GM18867 (cell line): ENCODE measurements at regions not wholly inside any gene's neighbourhood (a gene's known extent, or its start where the extent isn't known, plus 50 kb on each side); places are given as distances from the start of the nearest gene placed in this dataset.
"Not testable (repeated sequence)": the region's sequence is repeated elsewhere in the genome, so short reads cannot be mapped to it uniquely, and the experiment has no call there.

ENCODE experiments used
- ATAC-seq: cut with Tn5 transposase; IDR thresholded peaks from one replicate; pipeline ENCODE4 v1.9.1; 2021; ENCODE audit warnings: mild to moderate bottlenecking, moderate library complexity; ENCODE audit not compliant: unreplicated experiment

DNA sequence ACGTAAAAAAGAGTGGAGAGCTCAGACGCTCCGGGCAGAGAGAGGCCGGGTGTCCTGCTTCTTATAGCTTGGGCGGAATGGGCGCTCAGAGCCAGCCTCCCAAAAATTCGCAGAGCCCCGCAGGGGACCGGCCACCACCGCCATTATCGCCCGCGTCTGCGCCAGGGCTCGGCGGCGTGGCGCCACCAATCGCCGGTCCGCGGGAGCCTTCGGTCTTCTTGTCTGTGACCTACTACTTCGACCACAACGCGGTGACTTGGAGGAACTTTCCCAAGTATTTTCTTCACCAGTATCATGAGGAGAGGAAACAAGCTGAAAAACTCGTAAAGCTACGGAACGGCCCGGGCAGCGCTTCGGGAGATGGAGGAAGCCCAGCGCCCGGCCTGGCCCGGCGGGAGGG is 1138.1 kb upstream of the CHAC2 start:
- ATAC-seq, result no peak

DNA sequence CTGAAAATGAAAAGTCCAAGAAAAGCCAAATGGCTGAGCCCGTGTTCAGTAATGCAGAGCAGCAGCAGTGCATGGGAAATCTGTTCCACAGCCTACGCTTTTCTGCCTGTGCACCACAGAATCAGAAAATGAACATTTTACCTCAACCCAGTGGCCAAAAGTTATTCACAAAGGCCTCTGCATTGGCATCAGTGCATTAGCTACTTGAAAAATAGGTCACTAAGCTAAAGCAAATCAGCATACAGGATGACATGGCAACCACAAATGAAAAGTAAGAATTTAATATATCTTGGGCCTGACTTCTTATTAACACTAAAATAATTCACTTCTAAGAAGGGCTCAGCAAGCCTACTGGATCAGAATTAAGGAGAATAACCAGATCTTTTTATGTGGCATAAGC is 1145.3 kb upstream of the CHAC2 start:
- no peak for ATAC-seq

DNA sequence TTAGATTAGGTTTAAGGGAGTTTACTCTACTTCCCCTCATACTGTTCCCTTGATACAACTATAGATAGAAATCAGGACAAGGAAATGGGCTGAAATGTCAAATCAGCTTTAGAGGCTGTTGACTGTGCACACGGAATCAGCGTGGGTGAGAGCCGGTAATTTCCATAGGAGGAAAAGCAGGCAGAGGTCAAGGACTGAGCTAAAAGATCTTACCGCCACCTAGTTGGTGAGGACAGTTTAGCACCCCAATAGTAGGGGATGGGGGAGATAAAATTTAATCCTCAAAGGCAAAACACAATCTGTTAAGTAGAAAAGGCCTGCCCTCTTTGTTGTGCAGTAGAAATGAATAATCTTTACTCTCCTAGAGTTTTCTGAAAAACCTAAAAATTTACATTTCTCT is 1154.5 kb upstream of the CHAC2 start:
- no peak for ATAC-seq

DNA sequence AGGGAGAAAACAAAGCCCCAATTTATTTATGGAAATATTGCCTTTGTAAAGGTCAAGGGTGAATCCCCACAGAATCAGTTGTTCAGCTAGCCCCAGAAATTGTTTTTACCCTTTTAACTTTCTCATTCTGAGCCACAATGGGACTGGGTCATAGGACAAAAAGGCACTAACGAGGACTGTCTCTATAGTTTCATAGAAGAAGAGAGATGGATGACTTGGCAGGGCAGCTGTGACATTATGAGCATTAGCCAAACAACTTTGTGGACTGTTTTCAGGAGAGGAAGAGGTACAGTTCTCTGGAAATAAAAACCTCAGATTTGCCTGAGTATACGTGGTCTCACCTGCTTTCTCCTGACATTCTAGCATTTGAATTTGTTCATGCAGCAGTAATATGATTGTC is 1155.8 kb upstream of the CHAC2 start:
- ATAC-seq, result no peak

DNA sequence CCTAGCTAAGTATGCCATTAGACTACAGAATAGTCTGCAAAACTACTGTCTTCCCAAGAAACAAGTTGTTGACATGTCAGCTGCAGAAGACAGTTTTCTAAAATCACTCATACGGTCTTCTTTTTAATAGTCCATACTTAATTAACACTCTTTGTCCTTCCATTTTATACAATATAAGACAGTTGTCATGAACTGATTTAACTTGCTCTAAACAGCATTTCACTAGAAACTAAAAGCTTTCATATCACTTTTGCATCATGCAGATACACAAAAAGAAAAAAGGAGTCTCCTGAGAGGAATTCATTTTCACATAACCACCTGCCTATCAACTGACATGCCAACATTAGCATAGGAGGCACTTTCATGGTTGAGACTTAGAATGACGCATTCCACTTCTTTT is 1159.6 kb upstream of the CHAC2 start:
- no peak for ATAC-seq

DNA sequence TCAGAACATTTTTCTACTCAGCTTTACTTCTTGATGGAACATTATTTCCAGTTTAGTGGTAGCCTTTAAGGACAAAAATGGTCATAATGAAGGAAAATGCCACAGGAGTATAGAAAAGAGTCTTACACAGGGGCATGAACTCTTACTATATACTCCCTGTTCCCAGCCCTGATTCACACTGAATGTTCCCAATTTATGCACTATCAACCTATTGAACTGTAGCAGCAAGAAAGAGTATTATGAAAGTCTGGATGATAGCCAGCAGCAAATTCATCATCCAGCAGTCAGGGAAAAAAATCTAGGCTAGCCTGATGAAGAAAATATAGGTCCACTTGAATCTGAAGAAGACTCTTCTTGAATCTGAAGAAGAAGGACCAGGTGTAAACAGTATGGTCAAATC is 1170.3 kb upstream of the CHAC2 start:
- no peak for ATAC-seq

DNA sequence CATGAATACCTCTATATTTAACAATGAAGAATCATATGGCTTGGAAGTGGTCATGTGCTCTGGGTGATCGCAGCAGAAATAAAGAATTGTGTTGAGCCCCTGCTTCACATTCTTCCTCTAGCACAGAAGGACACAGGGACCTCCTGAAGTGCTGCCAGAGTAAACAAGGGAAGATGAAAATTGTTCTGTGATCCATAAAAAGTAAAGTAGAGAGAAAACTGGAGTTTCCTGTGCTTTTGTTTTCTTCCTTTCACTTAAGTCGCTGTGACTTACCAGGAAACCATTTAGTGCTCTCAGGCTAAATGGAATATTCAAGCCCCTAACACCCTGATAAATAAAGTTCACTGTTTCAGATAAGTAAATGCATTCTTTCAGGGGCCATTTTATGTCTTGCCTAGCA is 1173.6 kb upstream of the CHAC2 start:
- ATAC-seq, result no peak

DNA sequence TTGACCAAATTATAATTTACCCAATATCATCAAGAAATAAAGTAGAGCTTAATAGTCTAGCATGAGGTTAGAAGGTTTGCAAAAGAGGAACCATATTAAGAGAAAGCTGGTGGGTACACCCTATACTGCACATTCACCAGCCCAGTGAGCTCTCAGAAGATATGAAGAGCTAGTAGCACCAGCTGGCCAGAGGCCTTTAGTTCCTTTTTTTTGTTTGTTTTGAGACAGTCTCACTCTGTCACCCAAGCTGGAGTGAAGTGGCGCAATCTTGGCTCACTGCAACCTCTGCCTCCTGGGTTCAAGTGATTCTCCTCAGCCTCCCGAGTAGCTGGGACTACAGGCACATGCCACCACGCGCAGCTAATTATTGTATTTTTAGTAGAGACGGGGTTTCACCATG is 1183.5 kb upstream of the CHAC2 start:
- not testable (repeated sequence) for ATAC-seq

DNA sequence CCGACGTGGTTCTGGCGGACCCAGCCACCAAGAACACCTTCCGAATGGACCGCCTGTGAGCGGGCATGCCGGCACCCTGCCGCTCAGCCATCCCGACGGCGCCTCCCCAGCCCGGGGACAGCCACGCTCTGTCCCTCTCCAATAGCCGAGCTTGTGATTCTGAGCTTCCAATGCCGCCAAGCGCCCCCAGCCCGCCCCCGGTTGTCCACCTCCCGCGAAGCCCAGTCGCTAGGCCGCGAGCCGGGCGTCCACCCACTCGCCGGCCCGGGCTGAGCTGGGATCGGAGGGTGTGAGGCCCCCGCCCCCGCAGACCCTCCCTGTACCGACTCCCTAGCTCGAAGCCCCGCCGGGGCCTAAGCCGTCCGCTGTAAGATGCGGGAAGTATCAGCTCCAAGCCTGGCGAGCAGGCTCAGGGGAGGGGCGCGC is 1195.1 kb upstream of the CHAC2 start:
- ATAC-seq, result no peak

DNA sequence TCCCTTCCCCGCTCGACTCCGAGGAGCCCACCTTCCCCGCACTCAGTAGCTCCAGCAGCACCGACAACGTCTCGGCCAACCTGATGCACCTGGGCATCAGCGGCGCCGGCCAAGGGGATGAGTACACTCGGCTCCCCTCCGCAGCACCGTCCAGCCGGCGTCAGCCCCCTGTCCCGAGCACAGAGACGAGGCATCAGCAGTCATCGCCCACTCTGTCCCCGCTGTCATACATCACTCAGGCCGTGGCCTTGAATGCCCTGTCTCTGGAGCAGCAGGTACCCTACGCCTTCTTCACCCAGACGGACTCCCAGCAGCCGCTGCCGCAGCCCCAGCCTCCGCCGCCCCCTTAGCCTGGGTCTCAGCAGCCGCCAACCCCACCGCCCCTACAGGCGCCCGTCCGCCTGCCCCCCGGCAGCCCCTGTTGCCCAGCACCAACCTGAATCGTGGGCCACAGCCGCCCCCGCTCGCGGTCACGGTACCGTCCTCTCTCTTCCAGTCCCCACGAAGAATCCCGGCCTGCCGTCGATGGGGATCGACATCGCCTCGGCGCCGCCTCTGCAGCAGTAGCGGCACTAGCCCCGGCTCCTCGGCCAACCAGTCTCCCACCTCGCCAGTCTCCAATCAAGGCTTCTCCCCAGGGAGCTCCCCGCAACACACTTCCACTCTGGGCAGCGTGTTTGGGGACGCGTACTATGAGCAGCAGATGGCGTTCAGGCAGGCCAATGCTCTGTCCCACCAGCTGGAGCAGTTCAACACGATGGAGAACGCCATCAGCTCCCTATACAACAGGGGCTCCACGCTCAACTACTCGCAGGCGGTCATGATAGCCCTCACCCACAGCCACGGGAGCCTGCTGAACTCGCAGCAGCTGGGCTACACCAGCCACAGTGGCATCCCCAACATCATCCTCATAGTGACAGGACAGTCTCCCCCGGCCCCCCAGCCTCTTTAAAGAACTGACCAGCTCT is 1195.9 kb upstream of the CHAC2 start:
- no peak for ATAC-seq

DNA sequence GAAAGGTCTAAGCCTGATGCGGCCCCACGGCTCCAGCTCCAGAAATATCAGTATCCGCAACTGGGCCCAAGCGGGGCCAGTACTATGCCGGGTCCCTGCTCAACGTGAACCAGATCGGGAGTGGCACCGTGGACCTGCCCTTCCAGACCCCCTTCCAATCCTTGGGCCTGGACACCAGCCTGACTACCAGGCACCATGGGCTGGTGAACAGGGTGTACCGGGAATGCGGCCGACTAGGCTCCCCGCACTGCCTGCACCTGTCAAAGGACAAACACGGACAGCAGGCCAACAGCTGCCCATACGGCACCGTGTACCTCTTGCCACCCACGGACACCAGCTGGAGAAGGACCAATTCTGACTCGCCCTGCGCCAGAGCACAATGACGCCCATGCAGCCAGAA is 1196.9 kb upstream of the CHAC2 start:
- no peak for ATAC-seq

DNA sequence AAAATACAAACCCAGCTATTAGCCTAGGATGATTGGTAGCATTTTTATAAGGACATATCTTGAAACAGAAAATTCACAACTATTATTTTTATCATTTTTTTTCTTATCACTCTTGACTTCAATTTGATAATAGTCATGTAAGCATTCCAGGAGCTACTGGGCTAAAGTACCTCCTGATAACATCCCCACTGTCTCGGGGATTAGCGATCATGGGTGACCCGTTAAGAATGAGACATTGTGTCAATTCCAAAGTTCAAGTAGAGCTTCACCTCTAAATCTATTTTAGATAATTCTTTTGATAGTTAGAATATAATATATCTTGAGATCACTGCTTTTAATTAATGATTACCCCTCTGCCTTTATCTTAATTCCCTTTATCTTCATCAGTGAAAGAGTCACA is 1204.5 kb upstream of the CHAC2 start:
- ATAC-seq, result no peak

DNA sequence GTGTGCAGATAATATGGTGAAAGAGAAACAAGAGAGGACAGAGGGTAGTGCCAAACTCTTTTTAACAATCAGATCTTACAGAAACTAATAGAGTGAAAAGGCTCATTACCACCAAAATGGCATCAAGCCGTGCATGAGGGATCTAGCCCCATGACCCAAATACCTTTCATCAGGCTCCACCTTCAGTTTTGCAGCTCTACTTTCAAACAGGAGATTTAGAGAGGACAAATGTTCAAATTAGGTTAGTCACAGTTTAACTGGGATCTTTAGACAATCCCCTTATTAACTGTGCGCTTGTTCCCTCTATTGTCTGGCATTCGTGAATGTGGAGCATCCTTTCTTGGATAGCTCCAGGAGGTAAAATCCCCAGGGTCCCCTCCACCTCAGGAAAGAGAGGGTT is 1209.3 kb upstream of the CHAC2 start:
- no peak for ATAC-seq

DNA sequence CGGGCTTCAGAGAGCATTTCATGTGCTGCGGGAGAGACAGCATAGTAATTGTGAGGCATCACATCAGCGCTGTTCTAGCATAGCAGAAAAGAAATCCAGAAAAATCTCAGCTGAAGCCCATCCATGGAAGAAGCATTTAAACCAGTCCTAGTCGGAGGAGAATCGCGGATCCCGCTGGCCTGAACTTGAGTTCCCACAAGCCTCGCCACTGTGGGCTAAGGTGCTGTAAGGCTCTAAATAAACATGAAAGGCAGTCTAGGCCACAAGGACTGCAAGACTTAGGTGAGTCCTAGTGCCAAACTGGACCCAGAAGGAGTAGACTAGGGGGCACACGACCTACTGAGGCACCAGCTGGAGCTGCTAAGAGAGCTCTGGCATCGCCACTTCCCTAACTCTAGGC is 1225.3 kb upstream of the CHAC2 start:
- ATAC-seq, result no peak

DNA sequence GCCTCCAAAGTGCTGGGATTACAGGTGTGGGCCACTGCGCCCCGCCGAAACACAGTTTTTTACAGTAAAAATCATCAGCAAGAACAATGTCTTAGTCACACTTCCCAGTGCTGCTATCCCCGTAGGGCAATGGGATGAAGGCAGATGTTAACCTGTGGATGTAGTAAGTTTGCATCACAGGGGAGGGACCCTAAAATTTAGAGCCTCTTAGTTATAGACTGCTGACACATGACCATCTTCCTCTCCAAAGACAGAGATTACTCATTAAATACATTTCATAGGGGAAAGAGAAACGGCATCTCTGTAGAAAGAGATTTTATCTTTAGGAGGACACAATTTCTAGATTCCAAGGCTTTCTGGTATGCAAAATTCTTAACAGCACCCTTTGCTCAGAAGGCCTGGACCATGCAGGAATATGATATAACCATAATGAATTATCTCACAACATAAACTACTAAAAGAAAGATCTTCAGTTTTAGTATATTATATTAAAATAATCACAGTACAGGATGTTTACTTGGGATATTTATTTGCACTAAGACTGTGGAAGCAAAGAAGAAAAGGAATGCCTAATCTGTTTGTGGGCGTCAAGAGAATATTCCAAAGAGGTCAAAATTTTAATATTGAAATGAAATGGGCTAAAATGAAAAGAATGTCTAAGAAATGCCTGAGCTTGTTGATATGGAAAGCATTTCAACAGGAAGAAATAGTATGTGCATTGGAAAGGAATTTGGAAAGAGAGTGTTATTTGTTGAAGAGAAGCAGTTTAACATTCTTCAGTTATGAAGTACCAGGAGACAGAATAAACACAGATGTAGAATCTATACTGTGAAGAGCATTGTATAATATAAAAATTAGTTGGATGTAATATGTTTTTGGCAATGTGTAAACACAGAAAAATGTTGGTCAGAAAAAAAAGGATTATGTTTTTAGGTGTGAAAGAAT is 1228.3 kb upstream of the CHAC2 start:
- no peak for ATAC-seq

DNA sequence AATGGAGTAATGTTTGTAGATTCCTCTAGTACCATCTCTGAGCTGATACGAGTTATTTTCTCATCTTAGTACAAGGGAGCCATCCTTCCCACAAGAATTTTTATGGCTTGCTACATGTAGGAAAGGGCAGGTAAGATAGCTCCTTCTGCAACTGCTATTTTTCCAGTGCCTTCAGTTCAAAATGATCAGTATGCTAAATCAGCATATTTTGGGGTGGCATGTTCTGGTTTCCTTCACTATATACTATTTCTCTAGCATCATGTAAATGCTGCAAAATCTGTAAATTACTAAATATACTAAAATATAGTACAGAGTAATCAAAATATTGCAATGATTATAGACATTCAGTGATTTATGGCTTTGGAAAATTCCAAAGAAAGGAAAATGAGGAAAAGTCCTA is 1230.0 kb upstream of the CHAC2 start:
- no peak for ATAC-seq

DNA sequence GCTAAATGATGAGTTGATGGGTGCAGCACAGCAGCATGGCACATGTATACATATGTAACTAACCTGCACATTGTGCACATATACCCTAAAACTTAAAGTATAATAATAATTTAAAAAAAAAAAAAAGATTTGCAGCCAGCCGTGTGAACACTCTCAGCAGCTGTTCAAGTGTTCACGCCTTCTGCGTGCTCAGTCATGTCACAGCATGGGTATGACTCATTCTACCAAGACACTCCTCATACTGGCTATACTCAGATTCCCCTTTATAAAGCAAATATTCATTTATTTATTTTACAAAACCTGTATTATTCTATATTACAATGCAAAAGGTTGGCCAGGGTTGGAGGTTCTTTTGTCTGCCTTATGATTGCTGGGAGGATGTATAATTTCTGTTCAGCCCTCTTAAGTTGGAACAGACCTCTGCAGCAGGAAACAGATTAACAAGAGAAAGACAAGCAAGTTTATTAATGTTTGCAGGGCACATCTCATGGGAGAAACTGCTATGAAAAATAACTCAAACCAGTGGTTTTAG is 1230.6 kb upstream of the CHAC2 start:
- ATAC-seq, result no peak

DNA sequence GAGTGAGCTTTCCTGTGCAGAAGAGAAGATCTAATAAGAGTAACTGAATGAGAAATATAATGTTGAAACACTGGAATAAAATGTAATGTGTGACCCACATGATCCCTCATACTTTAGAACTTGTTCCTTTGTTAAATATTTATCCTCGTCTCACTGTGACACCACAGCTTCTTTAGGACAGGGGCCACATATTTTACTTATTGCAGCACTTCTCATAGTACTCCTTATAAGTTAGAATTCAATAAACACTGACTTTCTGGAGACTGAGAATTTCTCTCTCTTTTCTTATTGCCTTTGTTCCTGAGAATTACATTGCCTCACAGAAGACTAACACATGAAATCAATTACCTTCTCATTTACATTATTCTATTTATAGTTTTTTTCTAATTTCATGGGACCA is 1234.6 kb upstream of the CHAC2 start:
- ATAC-seq, result no peak

DNA sequence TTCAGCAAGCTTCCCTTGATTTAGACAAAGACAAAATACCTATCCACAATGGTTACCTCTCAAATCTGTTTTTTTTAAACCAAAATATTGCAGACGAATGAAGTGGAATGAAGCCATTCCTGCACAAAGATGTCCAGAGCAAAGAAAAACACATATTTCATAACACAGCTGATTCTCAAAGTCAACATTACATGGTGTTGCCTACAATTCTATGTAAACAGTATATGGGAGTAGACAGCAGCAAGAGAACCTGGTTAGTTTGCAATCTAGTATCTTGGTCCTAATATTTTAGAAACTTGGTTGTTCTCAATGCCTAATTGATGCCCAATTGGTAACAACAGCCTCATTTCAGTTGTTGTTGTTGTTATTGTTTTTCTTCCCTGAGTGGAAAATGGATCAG is 1240.9 kb upstream of the CHAC2 start:
- ATAC-seq, result no peak

DNA sequence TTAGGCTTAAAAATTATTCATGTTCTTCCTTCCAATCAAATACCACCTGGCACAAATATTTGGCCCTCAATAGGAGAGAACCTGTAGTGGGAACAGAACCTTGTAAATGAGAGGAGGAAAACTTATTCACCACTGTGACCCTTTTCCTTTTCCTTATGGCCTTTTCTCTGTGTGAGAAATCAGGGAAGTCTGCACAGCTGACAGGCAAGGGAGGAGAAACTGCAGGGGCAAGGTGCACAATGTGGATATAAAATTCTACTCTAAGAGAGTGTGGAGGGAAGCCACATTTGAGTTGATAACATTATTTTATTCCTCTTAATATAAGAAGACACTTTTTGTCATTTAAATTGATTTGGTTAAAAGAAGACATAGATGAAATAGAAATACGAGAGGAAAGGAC is 1247.0 kb upstream of the CHAC2 start:
- ATAC-seq, result no peak

DNA sequence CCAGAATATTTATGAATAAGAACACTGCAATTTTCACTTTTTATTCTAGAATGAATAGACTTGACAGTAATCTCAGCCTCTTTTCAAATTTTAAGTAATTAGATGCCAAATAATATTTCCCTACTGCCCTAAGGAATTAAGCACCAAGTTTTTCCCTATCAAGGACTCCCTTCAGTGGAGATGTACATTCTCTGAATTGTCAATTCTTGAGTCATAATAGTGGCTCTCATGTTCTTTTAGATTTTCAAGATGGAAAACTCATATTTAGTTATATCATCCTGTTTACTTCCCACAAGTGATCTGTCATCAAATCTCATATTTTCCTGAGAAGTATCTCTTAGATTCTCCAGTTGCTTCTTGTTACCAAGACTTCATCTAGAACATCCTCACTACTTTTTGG is 1248.9 kb upstream of the CHAC2 start:
- ATAC-seq, result no peak

DNA sequence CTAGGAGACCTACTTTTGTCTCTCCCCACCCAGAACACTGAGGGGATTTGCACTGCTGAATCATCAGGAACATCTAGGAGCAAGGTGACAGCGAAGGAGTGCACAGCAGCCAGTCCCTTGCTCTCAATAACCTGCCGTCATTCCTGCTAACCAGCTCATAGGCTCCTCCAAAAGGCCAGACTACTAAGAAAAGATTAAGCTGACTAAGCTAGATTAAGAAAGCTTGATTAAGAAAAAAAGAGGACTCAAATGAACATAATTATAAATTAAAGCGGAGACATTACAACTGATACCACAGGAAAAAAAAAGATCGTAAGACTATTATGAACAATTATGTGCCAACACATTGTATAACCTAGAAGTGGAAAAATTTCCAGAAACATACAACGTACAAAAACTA is 1254.8 kb upstream of the CHAC2 start:
- no peak for ATAC-seq
